Hepatocyte (in vitro differentiated cells): ENCODE measurements at regions not wholly inside any gene's neighbourhood (a gene's known extent, or its start where the extent isn't known, plus 50 kb on each side); places are given as distances from the start of the nearest gene placed in this dataset.

Experiments
- DNase-seq: peaks from one replicate; pipeline ENCODE4 v3.0.0-alpha.2; 2016; ENCODE audit warnings: low spot score
- H2AFZ ChIP-seq: fragments of 200-600 bp; sonication (generic); 2 replicates; pipeline ENCODE4 v1.6.0; 2016; ENCODE audit warnings: antibody characterized with exemption, mild to moderate bottlenecking
- H3K27ac ChIP-seq: fragments of 200-600 bp; sonication (generic); 2 replicates; pipeline ENCODE4 v1.5.1; 2016; ENCODE audit warnings: mild to moderate bottlenecking
- H3K27me3 ChIP-seq: fragments of 200-600 bp; sonication (generic); 2 replicates; pipeline ENCODE4 v1.6.1; 2016
- H3K36me3 ChIP-seq: fragments of 200-600 bp; sonication (generic); replicated peaks from 2 replicates; pipeline ENCODE4 v1.5.1; 2016; ENCODE audit warnings: low read depth; ENCODE audit not compliant: insufficient read depth
- H3K4me1 ChIP-seq: fragments of 200-600 bp; sonication (generic); 2 replicates; pipeline ENCODE4 v1.5.1; 2016; ENCODE audit warnings: mild to moderate bottlenecking, moderate library complexity; ENCODE audit not compliant: insufficient read depth
- H3K4me2 ChIP-seq: fragments of 200-600 bp; sonication (generic); 2 replicates; pipeline ENCODE4 v1.6.0; 2016
- H3K4me3 ChIP-seq: fragments of 200-600 bp; sonication (generic); 2 replicates; pipeline ENCODE4 v1.5.1; 2016; ENCODE audit warnings: mild to moderate bottlenecking
- H3K79me2 ChIP-seq: fragments of 200-600 bp; sonication (generic); 2 replicates; pipeline ENCODE4 v1.6.0; 2017; ENCODE audit warnings: mild to moderate bottlenecking
- H3K9me2 ChIP-seq: fragments of 200-600 bp; sonication (generic); replicated peaks from 2 replicates; pipeline ENCODE4 v1.6.0; 2017; ENCODE audit warnings: mild to moderate bottlenecking; ENCODE audit not compliant: insufficient read depth
- H3K9me3 ChIP-seq: fragments of 200-600 bp; sonication (generic); 2 replicates; pipeline ENCODE4 v1.5.1; 2016; ENCODE audit warnings: low read depth, mild to moderate bottlenecking
- H4K20me1 ChIP-seq: fragments of 200-600 bp; sonication (generic); 2 replicates; pipeline ENCODE4 v1.6.0; 2016; ENCODE audit warnings: mild to moderate bottlenecking; ENCODE audit not compliant: insufficient read depth, poor library complexity, severe bottlenecking
- EZH2 ChIP-seq: fragments of 200-600 bp; sonication (generic); IDR thresholded peaks from 2 replicates; pipeline ENCODE4 v1.6.1; 2016; ENCODE audit warnings: antibody characterized with exemption, mild to moderate bottlenecking, borderline replicate concordance
- EZH2phosphoT487 ChIP-seq: fragments of 200-600 bp; sonication (generic); IDR thresholded peaks from one replicate; pipeline ENCODE4 v1.6.1; 2018; ENCODE audit warnings: antibody characterized with exemption, mild to moderate bottlenecking, low read depth, moderate library complexity; ENCODE audit not compliant: unreplicated experiment, severe bottlenecking
- WGBS: methylation state at CpG from one replicate; pipeline ENCODE4 v1.1.6; 2016; ENCODE audit warnings: low lambda C conversion rate; ENCODE audit errors: missing lambda C conversion rate; 5-methylcytosine and 5-hydroxymethylcytosine counted together
- TF ChIP-seq, protein P1 (sequence below): fragments of 200-600 bp; sonication (generic); IDR thresholded peaks from 2 replicates; pipeline ENCODE4 v1.5.1; 2016; ENCODE audit warnings: antibody characterized with exemption, mild to moderate bottlenecking; ENCODE audit not compliant: poor library complexity

DNA sequence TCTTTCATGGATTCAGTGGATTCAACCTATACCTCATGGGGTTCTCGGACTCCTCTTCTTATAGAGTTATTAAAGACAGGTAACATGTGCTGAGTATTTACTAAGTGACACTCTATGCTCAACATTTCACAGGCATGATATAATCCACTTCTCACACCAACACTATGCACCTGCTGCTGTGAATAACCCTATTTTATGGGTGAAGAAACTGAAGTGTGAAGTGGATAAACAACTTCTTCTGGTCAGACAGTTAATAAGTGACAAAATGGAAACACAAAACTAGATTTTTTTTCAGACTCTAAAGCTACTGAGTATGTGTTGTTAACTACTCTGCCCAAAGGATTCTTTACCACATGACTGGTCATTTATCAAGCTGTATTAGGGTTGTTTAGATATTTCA is 403.5 kb downstream of the DIPK2A start:
- Histone ChIP-seq H3K27me3 (no peaks in the 10 kb centered on the region), H3K36me3 (no peaks in the 10 kb centered on the region)
- 81% methylated on average over 1 of the region's 1 CpG for WGBS

DNA sequence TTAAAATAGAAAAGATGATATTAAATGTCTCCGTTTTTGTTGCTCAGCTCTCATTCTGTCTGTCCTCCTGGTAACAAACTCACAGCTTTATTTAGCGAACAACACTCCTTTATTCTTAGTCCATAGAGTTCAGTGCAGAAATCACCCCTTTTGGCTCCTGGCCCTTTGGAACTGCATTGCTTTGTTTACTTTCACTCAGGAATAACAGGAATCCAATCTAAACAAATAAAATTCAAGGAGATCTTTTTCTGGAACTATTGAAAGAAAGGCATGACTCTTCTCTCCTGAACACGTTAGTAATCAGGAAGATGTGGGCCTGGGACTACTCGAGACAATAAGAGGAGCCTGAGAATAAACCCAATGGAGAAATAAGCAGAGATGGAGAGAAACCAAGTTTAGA is 409.2 kb downstream of the DIPK2A start:
- H3K27me3 ChIP-seq = no peaks in the 10 kb centered on the region
- no peak overlapping the region for H3K4me2 ChIP-seq
- H3K79me2 ChIP-seq = no peaks in the 10 kb centered on the region
- H3K4me1 ChIP-seq = no peaks in the 10 kb centered on the region
- H3K9me2 ChIP-seq = no peaks in the 10 kb centered on the region
- H3K4me3 ChIP-seq = no peak overlapping the region
- no peaks in the 10 kb centered on the region for H3K9me3 ChIP-seq
- H3K36me3 ChIP-seq = no peaks in the 10 kb centered on the region
- H2AFZ ChIP-seq = no peak overlapping the region
- no peak overlapping the region for H3K27ac ChIP-seq
- TF ChIP-seq, protein P1, sequence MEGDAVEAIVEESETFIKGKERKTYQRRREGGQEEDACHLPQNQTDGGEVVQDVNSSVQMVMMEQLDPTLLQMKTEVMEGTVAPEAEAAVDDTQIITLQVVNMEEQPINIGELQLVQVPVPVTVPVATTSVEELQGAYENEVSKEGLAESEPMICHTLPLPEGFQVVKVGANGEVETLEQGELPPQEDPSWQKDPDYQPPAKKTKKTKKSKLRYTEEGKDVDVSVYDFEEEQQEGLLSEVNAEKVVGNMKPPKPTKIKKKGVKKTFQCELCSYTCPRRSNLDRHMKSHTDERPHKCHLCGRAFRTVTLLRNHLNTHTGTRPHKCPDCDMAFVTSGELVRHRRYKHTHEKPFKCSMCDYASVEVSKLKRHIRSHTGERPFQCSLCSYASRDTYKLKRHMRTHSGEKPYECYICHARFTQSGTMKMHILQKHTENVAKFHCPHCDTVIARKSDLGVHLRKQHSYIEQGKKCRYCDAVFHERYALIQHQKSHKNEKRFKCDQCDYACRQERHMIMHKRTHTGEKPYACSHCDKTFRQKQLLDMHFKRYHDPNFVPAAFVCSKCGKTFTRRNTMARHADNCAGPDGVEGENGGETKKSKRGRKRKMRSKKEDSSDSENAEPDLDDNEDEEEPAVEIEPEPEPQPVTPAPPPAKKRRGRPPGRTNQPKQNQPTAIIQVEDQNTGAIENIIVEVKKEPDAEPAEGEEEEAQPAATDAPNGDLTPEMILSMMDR = no peak
- no peak for TF ChIP-seq EZH2
- TF ChIP-seq EZH2phosphoT487 = no peak
- WGBS = 56% methylated on average over 4 of the region's 4 CpGs
- no peak for DNase-seq
- H4K20me1 ChIP-seq = no peaks in the 10 kb centered on the region

More for the DNA sequence above, 403.5 kb downstream of the DIPK2A start:
- H3K4me3 ChIP-seq = no peak overlapping the region
- H3K4me1 ChIP-seq = no peaks in the 10 kb centered on the region
- no peaks in the 10 kb centered on the region for H4K20me1 ChIP-seq
- no peak overlapping the region for H2AFZ ChIP-seq
- no peaks in the 10 kb centered on the region for H3K79me2 ChIP-seq
- peak overlapping the region; percentile 61 for H3K27ac ChIP-seq
- no peaks in the 10 kb centered on the region for H3K9me2 ChIP-seq
- H3K9me3 ChIP-seq = no peaks in the 10 kb centered on the region
- no peak for DNase-seq
- TF ChIP-seq EZH2 = no peak
- TF ChIP-seq EZH2phosphoT487 = no peak
- TF ChIP-seq, protein P1 = no peak
- H3K4me2 ChIP-seq = no peak overlapping the region

DNA sequence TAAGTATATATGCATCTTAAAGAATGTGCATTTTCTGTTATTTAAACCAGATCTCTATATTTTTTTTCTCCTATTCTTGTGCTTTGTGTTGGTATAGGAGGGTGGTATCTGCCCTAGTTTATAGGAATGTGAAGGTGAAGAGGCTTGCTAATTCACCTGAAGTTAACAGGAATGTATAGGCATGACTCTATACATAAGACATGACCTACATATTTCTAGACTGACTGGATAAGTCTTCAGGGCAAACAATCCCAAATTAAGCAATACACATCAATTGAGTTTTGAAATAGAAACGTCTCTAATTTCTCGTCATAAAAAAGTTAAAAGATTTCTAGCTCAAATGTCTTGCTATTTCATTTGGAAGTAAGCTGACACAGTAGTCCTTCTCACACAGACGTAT is 410.0 kb downstream of the DIPK2A start:
- no peak overlapping the region for H2AFZ ChIP-seq
- no peaks in the 10 kb centered on the region for H3K4me1 ChIP-seq
- H3K27ac ChIP-seq = no peak overlapping the region
- H3K36me3 ChIP-seq = no peaks in the 10 kb centered on the region
- WGBS = 81% methylated on average over 3 of the region's 3 CpGs
- no peaks in the 10 kb centered on the region for H3K9me3 ChIP-seq
- no peaks in the 10 kb centered on the region for H3K27me3 ChIP-seq
- no peak for DNase-seq
- TF ChIP-seq EZH2phosphoT487 = no peak
- TF ChIP-seq, protein P1 = no peak
- no peak for TF ChIP-seq EZH2
- no peak overlapping the region for H3K4me2 ChIP-seq
- no peaks in the 10 kb centered on the region for H3K79me2 ChIP-seq
- no peak overlapping the region for H3K4me3 ChIP-seq
- H3K9me2 ChIP-seq = no peaks in the 10 kb centered on the region
- no peaks in the 10 kb centered on the region for H4K20me1 ChIP-seq
